NAMALWA (cell line): ENCODE measurements at regions not wholly inside any gene's neighbourhood (a gene's known extent, or its start where the extent isn't known, plus 50 kb on each side); places are given as distances from the start of the nearest gene placed in this dataset.
"Not testable (repeated sequence)": the region's sequence is repeated elsewhere in the genome, so short reads cannot be mapped to it uniquely, and the experiment has no call there.

Source experiments
- DNase-seq: peaks from one replicate; pipeline ENCODE4 v3.0.0-alpha.2; 2015; ENCODE audit warnings: low spot score

DNA sequence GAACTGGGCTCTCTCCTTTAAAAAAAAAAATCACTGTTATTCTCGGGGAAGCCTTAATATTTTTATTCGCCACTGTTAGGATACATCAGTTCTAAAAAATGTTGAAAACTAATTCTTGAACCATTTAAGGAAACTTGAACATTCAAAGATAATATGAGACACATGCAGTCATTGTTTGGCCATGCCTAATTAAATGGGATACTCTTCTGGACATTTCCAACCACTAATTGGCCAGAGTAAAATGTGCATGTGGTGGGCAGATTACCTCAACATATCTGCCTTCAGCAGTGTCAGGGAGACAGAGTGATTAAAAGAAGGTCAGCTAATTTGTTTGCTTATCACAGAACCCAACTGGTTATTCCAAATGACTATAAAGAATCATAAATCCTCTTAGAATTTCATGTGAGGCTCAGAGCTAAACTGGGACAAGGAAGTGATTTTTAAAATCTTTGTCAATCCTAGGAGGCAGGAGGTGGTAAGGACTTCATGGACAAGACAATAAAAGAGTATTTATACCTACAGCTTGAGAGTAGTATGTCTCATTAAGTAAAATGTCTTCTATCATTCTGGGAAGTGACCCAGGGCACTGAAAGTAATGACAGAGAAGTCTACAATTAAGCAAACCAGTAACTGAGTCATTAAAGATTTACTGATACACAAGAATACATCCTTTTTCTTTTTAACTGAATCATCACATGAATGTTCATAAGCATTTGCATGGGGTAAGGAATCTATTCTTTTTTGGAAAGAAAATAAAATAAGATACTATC, 242.9 kb upstream of the TRPM3 start:
- DNase-seq, result no peak

GRCh38 chr9:71363286-71363961, 242.0 kb upstream of the TRPM3 start:
- DNase-seq, result no peak

DNA sequence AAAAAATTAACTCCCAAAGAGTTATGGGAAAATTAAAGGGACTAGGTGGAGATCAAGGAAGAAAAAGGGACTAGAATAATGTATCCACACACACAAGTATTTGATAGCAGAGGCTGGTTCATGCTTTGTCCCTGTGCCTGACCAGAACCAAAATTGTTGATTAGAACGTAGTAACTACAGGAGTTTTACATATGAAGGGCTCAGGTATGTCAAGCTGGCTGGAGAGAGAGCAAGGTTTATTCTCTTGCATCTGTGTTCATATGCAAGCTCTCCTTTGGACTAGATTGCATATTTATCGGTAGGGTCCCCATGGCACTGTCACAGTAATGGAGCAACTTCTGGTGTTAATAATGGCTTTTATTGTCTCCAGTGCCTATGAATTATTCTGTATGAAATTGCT, 239.9 kb upstream of the TRPM3 start:
- DNase-seq, result no peak

DNA sequence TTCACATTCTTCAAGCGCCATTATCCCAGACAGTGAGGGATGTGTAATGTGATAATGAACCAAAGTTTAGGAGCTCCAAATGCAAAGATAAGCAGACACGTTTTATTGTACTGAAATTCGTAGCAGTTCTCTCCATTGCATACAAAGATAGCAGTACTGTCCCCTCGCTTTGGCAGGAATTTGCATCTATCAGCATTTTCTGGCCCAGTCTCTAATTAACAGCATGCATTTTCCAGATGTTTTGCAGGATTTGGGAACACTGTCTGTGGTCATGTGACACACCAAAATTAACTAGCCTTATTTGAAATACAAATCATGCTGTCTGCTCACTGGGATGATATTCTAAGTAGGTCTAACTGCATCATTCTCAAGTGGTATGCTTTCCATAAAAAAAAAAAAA, 235.9 kb upstream of the TRPM3 start:
- DNase-seq, result no peak

- DNase-seq, result no peak
Observed at GRCh38 chr9:71355884-71356283, 234.5 kb upstream of the TRPM3 start.

DNA sequence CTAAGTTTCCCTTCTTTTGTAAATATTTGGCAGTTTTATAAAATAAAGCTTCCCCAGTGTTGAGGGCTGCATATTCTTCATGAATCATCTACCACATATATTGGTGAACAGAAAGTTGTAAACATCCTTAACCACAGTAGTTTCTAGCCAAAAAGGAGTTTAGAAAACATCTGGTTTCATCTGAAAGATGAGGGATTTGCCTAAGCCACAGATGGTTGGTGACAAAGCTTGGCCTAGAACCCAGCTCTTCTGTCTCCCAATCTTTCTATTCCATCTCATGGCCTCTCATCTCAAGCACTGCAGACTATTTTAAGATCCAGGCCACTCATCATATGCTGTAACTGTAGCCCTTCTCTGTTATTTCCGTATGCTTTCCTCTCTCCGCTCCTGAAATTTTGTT, 232.3 kb upstream of the TRPM3 start:
- no peak for DNase-seq

GRCh38 chr9:71352837-71353236, 231.4 kb upstream of the TRPM3 start:
- no peak for DNase-seq

GRCh38 chr9:71349218-71349617, 227.8 kb upstream of the TRPM3 start:
- no peak for DNase-seq

DNA sequence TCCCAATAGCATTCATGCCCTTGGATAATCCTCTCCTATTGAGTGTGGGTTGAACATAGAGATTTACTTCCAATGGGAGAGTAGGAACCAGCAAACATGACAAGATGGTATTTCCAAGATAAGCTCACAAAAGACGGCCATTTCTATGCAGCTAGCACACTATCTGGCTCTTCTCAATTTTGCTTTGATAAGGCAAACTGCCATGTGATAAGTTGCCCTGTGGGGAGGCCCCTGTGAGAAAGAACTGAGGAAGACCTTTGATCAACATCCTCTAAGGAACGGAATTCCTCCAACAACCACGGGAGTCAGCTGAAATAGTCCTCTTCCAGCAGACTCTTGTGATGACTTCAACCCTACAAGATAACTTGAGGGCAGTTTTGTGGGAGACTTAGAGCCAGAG, 211.9 kb upstream of the TRPM3 start:
- DNase-seq, result no peak

DNA sequence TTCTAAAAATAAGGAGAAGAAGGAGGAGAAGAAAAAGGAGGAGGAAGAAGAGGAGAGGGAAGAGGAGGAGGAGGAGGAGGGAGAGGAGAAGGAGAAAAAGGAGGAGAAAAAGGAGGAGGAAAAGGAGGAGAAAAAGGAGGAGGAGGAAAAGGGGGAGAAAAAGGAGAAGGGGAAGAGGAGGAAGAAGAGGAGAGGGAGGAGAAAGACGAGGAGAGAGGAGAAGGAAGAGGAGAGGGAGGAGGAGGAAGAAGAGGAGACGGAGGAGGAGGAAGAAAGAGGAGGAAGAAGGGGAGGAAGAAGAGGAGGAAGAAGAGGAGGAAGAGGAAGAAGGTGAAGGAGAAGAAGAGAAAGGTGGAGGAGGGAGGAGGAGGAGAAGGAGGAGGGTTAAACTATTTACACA, 210.2 kb upstream of the TRPM3 start:
- DNase-seq, result no peak

GRCh38 chr9:71329873-71330272, 208.5 kb upstream of the TRPM3 start:
- no peak for DNase-seq

GRCh38 chr9:71326360-71326759, 204.9 kb upstream of the TRPM3 start:
- DNase-seq, result no peak

DNA sequence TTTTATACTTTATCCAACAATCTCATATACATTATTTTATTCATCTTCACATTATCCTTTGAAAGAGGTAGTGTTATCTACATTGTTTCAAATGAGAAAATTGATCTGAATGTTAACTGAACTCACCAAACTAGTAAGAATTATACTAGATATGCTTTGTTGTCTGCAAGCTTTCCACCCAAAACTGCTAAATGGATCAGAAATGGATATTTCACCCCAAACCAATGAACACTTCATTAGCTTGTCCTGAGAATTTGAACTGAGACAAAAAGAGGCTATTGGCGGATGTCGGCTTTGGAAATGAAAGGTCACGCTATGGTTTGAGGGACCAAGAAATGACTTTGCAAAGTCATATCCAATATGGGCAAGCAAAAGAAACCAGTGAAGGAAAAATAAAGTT, 201.9 kb upstream of the TRPM3 start:
- DNase-seq, result no peak

GRCh38 chr9:71322311-71322710, 200.9 kb upstream of the TRPM3 start:
- DNase-seq, result no peak

DNA sequence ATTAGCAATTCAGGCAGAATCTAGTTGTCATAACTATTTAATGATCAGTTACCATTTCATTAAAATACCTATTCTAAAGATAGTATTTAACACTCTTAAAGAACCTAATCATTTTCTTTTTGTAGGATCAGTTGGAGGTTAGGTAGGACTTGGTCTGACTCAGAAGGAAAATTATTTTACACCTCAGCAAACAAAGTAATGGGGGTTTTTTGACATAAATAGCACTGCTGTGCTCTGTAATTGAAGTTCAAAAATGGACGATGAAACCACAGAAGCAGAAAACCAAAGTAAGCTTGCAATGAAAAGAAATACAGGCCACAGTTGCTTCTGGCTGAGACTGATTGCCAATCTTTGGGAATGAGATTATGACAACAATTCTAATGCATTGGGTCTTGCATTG, 187.0 kb upstream of the TRPM3 start:
- no peak for DNase-seq

DNA sequence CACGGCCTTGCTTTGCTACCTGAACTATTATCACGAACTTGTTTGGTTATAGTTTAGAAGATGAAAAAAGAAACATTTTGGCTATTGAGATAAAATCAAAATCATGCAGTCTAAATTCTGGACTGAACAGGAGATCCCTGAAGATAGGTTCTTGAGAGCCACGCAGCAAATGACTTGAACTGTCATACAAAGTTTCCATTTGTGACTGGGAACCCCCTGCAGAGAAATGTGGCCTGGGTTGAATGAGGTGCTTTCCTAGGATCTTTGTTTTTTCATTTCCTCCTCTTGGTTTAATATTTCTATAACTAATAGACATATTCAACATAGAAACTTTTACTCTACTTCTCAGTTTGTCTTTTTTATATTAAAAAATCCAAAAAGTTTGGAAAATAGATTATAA, 184.7 kb upstream of the TRPM3 start:
- no peak for DNase-seq

DNA sequence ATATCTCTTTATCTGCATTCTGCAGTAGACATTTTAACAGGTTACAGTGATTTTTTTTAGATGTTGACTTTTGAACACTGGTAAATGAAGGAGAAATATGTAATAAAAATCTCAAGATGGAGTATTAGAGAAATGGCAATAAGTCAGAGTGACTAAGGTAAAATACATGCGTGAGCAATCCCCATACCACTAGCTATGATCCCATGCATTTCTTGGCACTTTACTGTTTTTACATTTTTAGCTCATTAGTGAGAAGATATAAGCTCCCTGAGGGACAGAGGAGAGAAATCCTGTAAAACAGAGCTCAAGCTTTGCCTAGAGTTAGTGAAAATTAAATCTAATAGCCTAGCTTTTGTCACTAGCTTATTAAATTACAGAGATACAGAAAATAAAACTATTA, 181.9 kb upstream of the TRPM3 start:
- no peak for DNase-seq

DNA sequence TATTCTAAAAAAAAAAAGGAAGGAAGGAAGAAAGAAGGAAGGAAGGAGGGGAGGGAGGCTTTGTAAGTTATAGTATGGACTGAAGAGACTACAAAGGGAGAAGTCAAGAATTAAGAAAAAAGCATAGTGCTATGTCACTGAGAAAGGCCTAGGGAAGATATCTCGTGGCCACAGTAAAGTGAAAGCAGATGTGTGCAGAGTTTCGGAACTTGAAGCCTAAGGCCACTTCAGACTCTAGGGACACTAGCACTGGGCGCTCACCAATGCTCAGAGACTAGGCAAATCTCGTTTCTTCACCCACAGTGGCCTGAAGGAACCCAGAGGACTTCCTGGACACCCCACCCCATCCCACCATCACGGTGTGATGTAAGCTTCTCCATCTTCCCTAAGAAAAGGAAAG, 181.4 kb upstream of the TRPM3 start:
- DNase-seq, result no peak

DNA sequence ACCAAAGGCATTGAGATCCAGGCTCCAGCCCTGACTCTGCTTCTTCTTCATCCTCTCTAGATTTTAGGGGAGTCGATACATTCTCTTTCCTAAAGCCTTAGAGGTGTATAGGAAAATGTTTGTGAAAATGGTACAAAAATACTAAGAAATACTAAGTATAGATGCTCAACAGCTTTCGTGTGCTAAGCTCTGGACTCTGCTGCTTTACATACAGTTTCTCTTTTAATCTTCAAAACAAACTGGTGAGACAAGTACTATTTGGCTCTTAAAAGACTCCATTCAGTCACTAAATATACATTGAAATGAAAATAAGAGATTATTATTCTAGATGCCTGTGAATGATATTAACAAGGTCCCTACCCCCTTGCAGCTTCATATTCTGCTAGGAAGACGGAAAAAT, 174.5 kb upstream of the TRPM3 start:
- DNase-seq, result no peak

GRCh38 chr9:71286146-71286545, 164.7 kb upstream of the TRPM3 start:
- no peak for DNase-seq

DNA sequence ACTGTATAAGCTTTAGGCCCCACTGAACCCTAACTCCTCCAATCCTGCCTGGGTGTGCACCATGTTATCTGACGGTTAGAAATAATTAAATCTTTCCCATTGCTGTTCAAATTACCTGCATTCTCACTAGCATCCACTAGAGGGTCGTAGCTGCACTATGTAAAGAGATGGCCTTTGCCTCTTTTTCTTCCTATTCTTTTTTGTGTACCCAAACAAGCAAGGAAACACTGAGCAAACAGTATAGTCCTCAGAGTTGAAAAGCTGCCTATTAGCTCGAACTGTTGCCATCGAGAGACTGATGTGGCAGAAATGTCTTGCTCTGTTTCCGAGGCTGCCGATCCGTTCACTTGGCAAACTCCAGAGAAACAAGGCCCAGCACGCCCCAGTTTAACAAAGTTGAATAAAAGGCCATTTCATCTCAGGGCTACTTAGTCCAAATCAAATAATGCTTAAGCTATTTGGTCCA, 163.8 kb upstream of the TRPM3 start:
- peak; percentile 78 for DNase-seq

DNA sequence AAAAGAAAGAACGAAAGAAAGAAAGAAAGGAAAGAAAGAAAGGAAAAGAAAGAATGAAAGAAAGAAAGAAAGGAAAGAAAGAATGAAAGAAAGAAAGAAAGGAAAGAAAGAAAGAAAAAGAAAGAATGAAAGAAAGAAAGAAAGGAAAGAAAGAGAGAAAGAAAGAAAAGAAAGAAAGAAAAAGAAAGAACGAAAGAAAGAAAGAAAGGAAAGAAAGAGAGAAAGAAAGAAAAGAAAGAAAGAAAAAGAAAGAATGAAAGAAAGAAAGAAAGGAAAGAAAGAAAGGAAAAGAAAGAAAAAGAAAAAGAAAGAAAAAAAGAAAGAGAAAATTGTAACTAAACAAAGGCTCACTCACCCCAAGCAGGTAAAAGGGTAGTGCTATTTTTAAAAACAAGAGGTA, 160.7 kb upstream of the TRPM3 start:
- not testable (repeated sequence) for DNase-seq

DNA sequence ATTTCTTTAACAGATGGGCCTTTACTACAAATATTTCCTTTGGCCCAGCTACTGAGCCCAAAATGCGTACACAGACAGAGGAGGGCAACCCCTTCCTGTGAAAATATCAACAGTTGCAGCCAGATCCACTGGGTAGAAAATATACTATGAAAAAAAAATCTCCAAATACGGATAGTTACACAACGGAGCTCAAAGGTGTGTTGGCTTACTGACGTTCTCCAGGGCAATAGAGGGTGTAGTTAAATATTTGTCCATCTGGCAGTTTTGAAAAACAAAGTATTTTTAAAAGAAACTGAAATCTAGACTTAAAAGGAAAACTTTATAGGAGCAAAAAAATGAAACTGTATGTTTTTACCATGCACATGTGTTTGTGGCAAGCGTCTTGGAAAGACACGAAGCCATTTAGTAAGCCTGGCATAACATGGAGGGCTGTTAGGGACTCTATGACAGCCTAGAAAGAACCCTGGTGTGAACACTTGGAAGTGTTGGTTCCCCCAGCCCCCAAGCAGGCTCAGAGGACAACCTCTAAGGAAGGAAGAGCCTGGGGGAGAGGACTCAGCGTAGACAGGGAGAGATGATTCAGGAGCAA, 157.8 kb upstream of the TRPM3 start:
- no peak for DNase-seq
